K562 (cell line): ENCODE measurements at regions not wholly inside any gene's neighbourhood (a gene's known extent, or its start where the extent isn't known, plus 50 kb on each side); places are given as distances from the start of the nearest gene placed in this dataset.

Experiments used
- ATAC-seq: fragments of 200-7000 bp; cut with Tn5 transposase; 3 replicates; pipeline ENCODE4 v1.9.1; 2020; ENCODE audit warnings: moderate library complexity
- BruUV-seq: library from RNA; stranded (reverse); fragments of 400-500 nt; replicated peaks from 2 replicates; lab custom pipeline; 2021; lab: Mats Ljungman, UMichigan
- CTCF ChIA-PET: fragments of 300-600 bp; formaldehyde crosslinking; extraction: SDS; loops from one replicate; lab custom pipeline; 2021; ENCODE audit warnings: low intra/inter-chr PET ratio; lab: Yijun Ruan, JAX
- POLR2A ChIA-PET: fragments of 300-600, 350-650 bp; sonication (Branson Sonifier 250); formaldehyde crosslinking; extraction: SDS; loops from one replicate; lab custom pipeline; 2021; ENCODE audit warnings: antibody characterized with exemption, inconsistent platforms; lab: Yijun Ruan, JAX
- DNase-seq, 4 experiments: peaks; one replicate each; pipeline versions ENCODE4 v3.0.0 to v3.0.0-alpha.2; 2011 to 2018; ENCODE audit warnings: low spot score in 3 of 4, mixed read lengths in 3 of 4; ENCODE audit errors: extremely low read depth in 1 of 4
- FAIRE-seq: peaks from 2 replicates; lab custom pipeline; 2011; peaks lifted over from hg19 to GRCh38; lab: Jason Lieb, UNC
- H2AFZ ChIP-seq: 2 replicates; pipeline ENCODE4 v1.6.0; 2011; ENCODE audit warnings: low read depth, low read length, control low read depth, inconsistent platforms
- H3K27ac ChIP-seq: fragments of 200-600 bp; 3 replicates; pipeline ENCODE4 v1.8.0; 2011; ENCODE audit warnings: low read depth, mild to moderate bottlenecking, control low read depth, inconsistent platforms, low read length, moderate library complexity, mixed read lengths; ENCODE audit errors: extremely low read depth
- H3K27me3 ChIP-seq, 2 experiments: fragments of 300-600 bp in 1 of 2; 2 replicates in 1 of 2; 3 replicates in 1 of 2; pipeline versions ENCODE4 v1.6.0 to v1.8.0; 2011; ENCODE audit warnings: inconsistent platforms in 2 of 2, low read length in 2 of 2, mild to moderate bottlenecking in 1 of 2, mixed read lengths in 1 of 2, moderate library complexity in 1 of 2; ENCODE audit not compliant: control insufficient read depth in 2 of 2, insufficient read depth in 2 of 2
- H3K36me3 ChIP-seq: fragments of 300-600 bp; 3 replicates; pipeline ENCODE4 v1.8.0; 2011; ENCODE audit warnings: mild to moderate bottlenecking, low read length, inconsistent platforms; ENCODE audit not compliant: control insufficient read depth, insufficient read depth
- H3K4me1 ChIP-seq, 2 experiments: fragments of 200-600 bp in 1 of 2; replicated peaks in 1 of 2; 2 replicates in 1 of 2; 3 replicates in 1 of 2; pipeline versions ENCODE4 v1.5.1 to v1.8.0; 2011; ENCODE audit warnings: inconsistent platforms in 2 of 2, low read length in 2 of 2, mild to moderate bottlenecking in 1 of 2, mixed read lengths in 1 of 2, moderate library complexity in 1 of 2; ENCODE audit not compliant: control insufficient read depth in 2 of 2, insufficient read depth in 2 of 2
- H3K4me2 ChIP-seq: 2 replicates; pipeline ENCODE4 v1.6.1; 2011; ENCODE audit warnings: low read length, control low read depth, inconsistent platforms, mixed read lengths; ENCODE audit not compliant: insufficient read depth
- H3K4me3 ChIP-seq: fragments of 200-600 bp; sonication (generic), shearing (Covaris generic); 2 replicates; pipeline ENCODE4 v1.5.1; 2016; ENCODE audit warnings: control low read depth, inconsistent platforms
- H3K79me2 ChIP-seq: fragments of 200-600 bp; 3 replicates; pipeline ENCODE4 v1.8.0; 2011; ENCODE audit warnings: low read length, inconsistent platforms; ENCODE audit not compliant: control insufficient read depth, insufficient read depth
- H3K9ac ChIP-seq, 2 experiments: 2 replicates each; pipeline versions ENCODE4 v1.6.0 to v1.6.1; 2011; ENCODE audit warnings: low read depth in 2 of 2, low read length in 2 of 2, control low read depth in 1 of 2, inconsistent platforms in 1 of 2, mild to moderate bottlenecking in 1 of 2, mixed read lengths in 1 of 2; ENCODE audit not compliant: insufficient read depth in 1 of 2
- H3K9me1 ChIP-seq: one replicate; pipeline ENCODE4 v1.6.0; 2011; ENCODE audit warnings: inconsistent platforms, mild to moderate bottlenecking, low read length, moderate library complexity; ENCODE audit not compliant: control insufficient read depth, insufficient read depth
- H3K9me3 ChIP-seq: replicated peaks from 2 replicates; pipeline ENCODE4 v1.5.1; 2011; ENCODE audit warnings: low read depth, low read length, inconsistent platforms; ENCODE audit not compliant: control insufficient read depth, insufficient read depth
- H4K20me1 ChIP-seq: replicated peaks from 2 replicates; pipeline ENCODE4 v1.6.1; 2011; ENCODE audit warnings: low read length, inconsistent platforms, mixed read lengths; ENCODE audit not compliant: control insufficient read depth, insufficient read depth
- CEBPB ChIP-seq: fragments of 450-650 bp; IDR thresholded peaks from 2 replicates; pipeline ENCODE4 v1.6.1; 2016; ENCODE audit warnings: missing genetic modification characterization, missing compliant biosample characterization
- CEBPG ChIP-seq, 3 experiments: fragments of 200-800 bp in 1 of 3; sonication (Bioruptor generic) in 1 of 3; sonication (generic) in 1 of 3; formaldehyde crosslinking in 1 of 3; IDR thresholded peaks in 2 of 3; conservative IDR thresholded peaks in 1 of 3; 2 replicates each; pipeline versions ENCODE4 v1.6.1 to v1.8.0; 2016 to 2022; ENCODE audit warnings: missing compliant biosample characterization in 2 of 3, missing genetic modification characterization in 2 of 3, mild to moderate bottlenecking in 1 of 3, missing genetic modification reagents in 1 of 3
- CXXC5 ChIP-seq: fragments of 250-450 bp; sonication (Bioruptor Pico); IDR thresholded peaks from 2 replicates; pipeline ENCODE4 v1.8.0; 2022; ENCODE audit warnings: inconsistent platforms, mild to moderate bottlenecking, moderate library complexity
- HDAC2 ChIP-seq: fragments of 450-650 bp; IDR thresholded peaks from 2 replicates; pipeline ENCODE4 v1.6.1; 2016; ENCODE audit warnings: mild to moderate bottlenecking
- HNRNPK ChIP-seq: fragments of 200-400 bp; formaldehyde crosslinking; IDR thresholded peaks from one replicate; pipeline ENCODE4 v1.6.1; 2018; ENCODE audit warnings: mild to moderate bottlenecking, low read depth, low read length; ENCODE audit not compliant: poor library complexity, severe bottlenecking
- NONO ChIP-seq, 2 experiments: fragments of 200-400 bp in 1 of 2; fragments of 450-650 bp in 1 of 2; formaldehyde crosslinking in 1 of 2; IDR thresholded peaks; 2 replicates each; pipeline ENCODE4 v1.6.1; 2017; ENCODE audit warnings: low read depth in 2 of 2, mild to moderate bottlenecking in 2 of 2, moderate library complexity in 2 of 2, low read length in 1 of 2
- POLR2H ChIP-seq: IDR thresholded peaks from 2 replicates; pipeline ENCODE4 v1.6.1; 2016; ENCODE audit warnings: missing genetic modification characterization, low read depth, mild to moderate bottlenecking, control low read depth, missing compliant biosample characterization, moderate library complexity
- SMAD3 ChIP-seq: fragments of 450-650 bp; formaldehyde crosslinking; conservative IDR thresholded peaks from 2 replicates; pipeline ENCODE4 v1.4.0; 2020; ENCODE audit warnings: mild to moderate bottlenecking
- SMARCC2 ChIP-seq: fragments of 450-650 bp; IDR thresholded peaks from 2 replicates; pipeline ENCODE4 v1.6.1; 2017; ENCODE audit warnings: antibody characterized with exemption, moderate library complexity, mild to moderate bottlenecking, low read depth
- THRAP3 ChIP-seq: fragments of 450-650 bp; IDR thresholded peaks from 2 replicates; pipeline ENCODE4 v1.6.1; 2016; ENCODE audit warnings: mild to moderate bottlenecking, inconsistent platforms, borderline replicate concordance
- ZNF12 ChIP-seq: sonication (generic); formaldehyde crosslinking; IDR thresholded peaks from 2 replicates; pipeline ENCODE4 v1.4.0; 2020; ENCODE audit warnings: mild to moderate bottlenecking, missing genetic modification reagents
- WGBS: fragments of 100-300 bp; shearing (Covaris generic); methylation state at CpG from one replicate; pipeline ENCODE4 v1.1.6; 2016; ENCODE audit warnings: low coverage, mixed read lengths; ENCODE audit not compliant: insufficient coverage; ENCODE audit errors: missing lambda C conversion rate; 5-methylcytosine and 5-hydroxymethylcytosine counted together
- in situ Hi-C: fragments of 300-500 bp; cut with MboI; formaldehyde crosslinking; loops from 4 replicates; pipeline ENCODE4 v1.15.0; 2018; ENCODE audit warnings: inconsistent platforms, mixed read lengths
- intact Hi-C: fragments of 100-400 bp; cut with micrococcal nuclease; formaldehyde crosslinking; loops from 2 replicates; pipeline ENCODE4 v1.14.2; 2022
- TF ChIP-seq, protein P1 (sequence below): fragments of 250-450 bp; sonication (Bioruptor Pico); IDR thresholded peaks from 2 replicates; pipeline ENCODE4 v1.8.0; 2021; ENCODE audit warnings: moderate library complexity, mild to moderate bottlenecking, inconsistent platforms

DNA sequence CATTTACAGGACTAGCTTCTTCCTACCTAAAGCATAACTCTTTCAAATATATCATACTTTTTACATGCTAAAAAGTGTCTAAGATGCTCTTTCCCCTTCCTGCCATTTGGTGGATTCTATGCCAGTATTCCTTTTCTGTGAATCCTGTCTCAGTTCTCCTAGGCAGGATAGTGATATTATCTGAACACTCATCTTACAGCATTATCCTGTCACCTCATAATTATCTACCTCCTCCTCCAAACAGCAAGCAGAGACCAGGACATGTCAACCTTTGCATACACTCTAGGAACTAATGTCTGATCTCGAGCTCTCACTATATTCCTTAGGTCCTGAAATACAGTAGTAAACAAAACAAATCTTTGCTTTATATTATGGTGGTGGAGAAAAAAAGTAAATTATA lies 275.5 kb downstream of the FAM181B start:
- no peak overlapping the region for H3K9ac ChIP-seq
- H2AFZ ChIP-seq, result no peak overlapping the region
- ChIA-PET CTCF (no interaction called here), POLR2A (no interaction called here)
- DNase-seq, result no peak
- no peaks in the 10 kb centered on the region for H4K20me1 ChIP-seq
- no peaks in the 10 kb centered on the region for H3K27me3 ChIP-seq
- no peaks in the 10 kb centered on the region for H3K4me1 ChIP-seq
- no peaks in the 10 kb centered on the region for H3K9me1 ChIP-seq
- ATAC-seq, result no peak
- no peaks in the 10 kb centered on the region for H3K79me2 ChIP-seq
- no peaks in the 10 kb centered on the region for H3K36me3 ChIP-seq
- BruUV-seq, result no TSS peak
- no peak overlapping the region for H3K4me2 ChIP-seq
- intact Hi-C loops (no loop called here), in situ Hi-C loops (no loop called here)
- FAIRE-seq, result no peak
- no peak overlapping the region for H3K4me3 ChIP-seq
- WGBS, result 0% methylated on average over 1 of the region's 1 CpG
- H3K27ac ChIP-seq, result no peak overlapping the region
- no peaks in the 10 kb centered on the region for H3K9me3 ChIP-seq
- no peak for TF ChIP-seq HNRNPK
- no peak for TF ChIP-seq NONO (IDR thresholded peaks at IDR 0.05; ENCODE audit: low read depth in 2 of 2, low read length in 1 of 2)
- TF ChIP-seq ZNF12 (CRISPR knock-in tag), result no peak
- TF ChIP-seq SMAD3 (CRISPR knock-in tag), result no peak
- TF ChIP-seq HDAC2, result no peak
- TF ChIP-seq THRAP3, result no peak
- no peak for TF ChIP-seq CXXC5 (CRISPR knock-in tag)
- no peak for TF ChIP-seq POLR2H (tag)
- TF ChIP-seq, all 486 proteins: peak for 0

DNA sequence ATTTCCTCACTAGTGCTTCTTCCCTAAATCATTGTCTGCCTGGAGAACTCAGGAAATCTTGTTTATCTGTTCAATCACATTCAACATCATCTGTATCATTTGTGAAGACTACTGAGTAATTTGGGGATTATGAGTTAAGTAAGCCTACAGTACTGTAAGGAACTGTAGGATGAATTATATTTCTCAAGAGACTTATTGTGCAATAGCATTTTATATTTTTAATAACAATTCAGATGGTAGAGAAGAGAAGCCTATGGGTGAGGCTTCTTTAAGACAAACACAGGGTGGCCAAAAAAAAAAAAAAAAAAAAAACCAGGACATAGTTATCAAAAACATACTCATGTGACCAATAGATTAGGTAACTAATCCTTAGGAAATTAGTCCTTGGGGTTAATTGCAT lies 282.7 kb downstream of the FAM181B start:
- no TSS peak for BruUV-seq
- H3K9me3 ChIP-seq, result no peaks in the 10 kb centered on the region
- H3K27ac ChIP-seq, result no peak overlapping the region
- no peaks in the 10 kb centered on the region for H3K4me1 ChIP-seq
- H3K9me1 ChIP-seq, result no peaks in the 10 kb centered on the region
- CTCF ChIA-PET, result no interaction called here
- in situ Hi-C loops (no loop called here), intact Hi-C loops (no loop called here)
- no peaks in the 10 kb centered on the region for H3K27me3 ChIP-seq
- POLR2A ChIA-PET, result no interaction called here
- H3K4me2 ChIP-seq, result no peak overlapping the region
- no peak overlapping the region for H3K4me3 ChIP-seq
- DNase-seq (no peak), ATAC-seq (no peak), FAIRE-seq (no peak)
- no peaks in the 10 kb centered on the region for H3K79me2 ChIP-seq
- H4K20me1 ChIP-seq, result no peaks in the 10 kb centered on the region
- TF ChIP-seq, protein P1, sequence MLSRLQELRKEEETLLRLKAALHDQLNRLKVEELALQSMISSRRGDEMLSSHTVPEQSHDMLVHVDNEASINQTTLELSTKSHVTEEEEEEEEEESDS, result no peak
- TF ChIP-seq SMARCC2, result no peak
- no peak for TF ChIP-seq CEBPG (CRISPR knock-in tag; IDR thresholded peaks at IDR 0.05)
- peak in 1 of 2 experiments; percentile 66; a peak in 2 of 4 replicates for TF ChIP-seq CEBPG (tag; conservative IDR thresholded peaks at IDR 0.05 in 1 of 2, IDR thresholded peaks at IDR 0.05 in 1 of 2)
- 0 out of 2 replicates have a peak, but pooled peaks have one; percentile 24 for TF ChIP-seq CEBPB
- no peak overlapping the region for H3K9ac ChIP-seq
- H2AFZ ChIP-seq, result no peak overlapping the region
- H3K36me3 ChIP-seq, result no peaks in the 10 kb centered on the region
